HG03457 (cell line): ENCODE measurements at regions not wholly inside any gene's neighbourhood (a gene's known extent, or its start where the extent isn't known, plus 50 kb on each side); places are given as distances from the start of the nearest gene placed in this dataset.
"Not testable (repeated sequence)": the region's sequence is repeated elsewhere in the genome, so short reads cannot be mapped to it uniquely, and the experiment has no call there.

Source experiments
- ATAC-seq: cut with Tn5 transposase; IDR thresholded peaks from one replicate; pipeline ENCODE4 v1.9.1; 2021; ENCODE audit warnings: moderate number of reproducible peaks; ENCODE audit not compliant: unreplicated experiment

DNA sequence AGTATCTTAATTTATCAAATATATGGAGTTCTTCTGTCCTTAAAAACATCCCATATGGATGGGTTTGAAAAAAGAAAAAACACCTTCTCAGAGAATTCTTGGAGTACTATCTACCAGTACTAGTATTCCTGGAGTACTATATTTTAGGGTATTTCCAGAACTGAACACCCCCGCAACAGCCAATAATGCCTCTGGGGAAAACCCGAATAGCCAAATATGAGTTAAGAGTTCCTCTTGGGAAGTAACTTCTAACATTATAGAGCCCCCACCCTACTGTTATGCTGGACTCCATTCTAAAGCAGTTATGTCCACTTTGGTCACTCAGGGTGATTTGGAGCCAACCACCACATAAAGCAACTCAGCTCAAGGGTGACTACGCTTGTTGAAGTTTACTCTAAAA, 115.0 kb upstream of the RASGEF1B start:
- ATAC-seq = no peak

DNA sequence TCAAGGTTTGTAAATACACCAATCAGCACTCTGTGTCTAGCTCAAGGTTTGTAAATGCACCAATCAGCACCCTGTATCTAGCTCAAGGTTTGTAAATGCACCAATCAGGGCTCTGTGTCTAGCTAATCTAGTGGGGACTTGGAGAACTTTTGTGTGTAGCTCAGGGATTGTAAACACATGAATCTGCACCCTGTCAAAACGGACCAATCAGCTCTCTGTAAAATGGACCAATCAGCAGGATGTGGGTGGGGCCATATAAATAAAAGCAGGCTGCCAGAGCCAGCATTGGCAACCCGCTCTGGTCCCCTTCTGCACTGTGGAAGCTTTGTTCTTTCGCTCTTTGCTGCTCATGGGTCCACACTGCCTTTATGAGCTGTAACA, 109.3 kb upstream of the RASGEF1B start:
- ATAC-seq = not testable (repeated sequence)

DNA sequence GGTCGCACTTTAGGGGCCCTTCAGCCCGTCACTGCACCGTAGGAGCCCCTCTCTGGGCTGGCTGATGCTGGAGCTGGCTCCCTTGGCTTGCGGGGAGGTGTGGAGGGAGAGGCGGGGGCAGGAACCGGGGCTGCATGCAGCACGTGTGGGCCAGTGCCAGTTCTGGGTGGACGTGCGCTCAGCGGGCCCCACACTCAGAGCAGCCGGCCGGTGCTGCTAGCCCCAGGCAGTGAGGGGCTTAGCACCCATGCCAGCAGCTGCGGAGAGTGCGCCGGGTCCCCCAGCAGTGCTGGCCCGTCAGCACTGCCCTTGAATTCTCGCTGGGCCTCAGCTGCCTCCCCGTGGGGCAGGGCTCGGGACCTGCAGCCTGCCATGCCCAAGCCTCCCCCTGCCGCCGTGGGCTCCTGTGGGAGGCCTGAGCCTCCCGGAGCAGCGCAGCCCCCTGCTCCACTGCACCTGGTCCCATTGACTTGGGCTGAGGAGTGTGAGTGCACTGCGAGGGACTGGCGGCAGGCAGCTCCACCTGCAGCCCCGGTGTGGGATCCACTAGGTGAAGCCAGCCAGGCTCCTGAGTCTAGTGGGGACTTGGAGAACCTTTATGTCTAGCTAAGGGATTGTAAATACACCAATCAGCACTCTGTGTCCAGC, 108.8 kb upstream of the RASGEF1B start:
- ATAC-seq = no peak

DNA sequence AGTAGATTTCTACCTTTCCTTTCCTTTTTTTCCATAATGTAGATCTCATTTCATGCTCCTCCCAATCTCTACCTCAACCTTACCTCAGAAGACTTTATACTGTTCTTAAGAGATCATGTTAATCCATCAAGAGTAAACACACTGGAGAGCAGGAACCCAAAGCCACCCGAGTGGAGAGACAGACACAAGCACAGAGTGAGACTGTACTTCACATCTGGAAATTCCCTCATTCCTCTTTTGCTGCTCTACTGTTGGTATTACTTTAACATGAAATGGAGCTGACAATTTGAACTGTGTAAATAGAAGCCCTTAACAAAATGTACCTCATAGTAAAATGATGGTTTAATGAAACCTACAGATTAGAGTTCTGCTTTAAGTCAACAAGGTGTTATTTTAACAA, 105.7 kb upstream of the RASGEF1B start:
- ATAC-seq = no peak

DNA sequence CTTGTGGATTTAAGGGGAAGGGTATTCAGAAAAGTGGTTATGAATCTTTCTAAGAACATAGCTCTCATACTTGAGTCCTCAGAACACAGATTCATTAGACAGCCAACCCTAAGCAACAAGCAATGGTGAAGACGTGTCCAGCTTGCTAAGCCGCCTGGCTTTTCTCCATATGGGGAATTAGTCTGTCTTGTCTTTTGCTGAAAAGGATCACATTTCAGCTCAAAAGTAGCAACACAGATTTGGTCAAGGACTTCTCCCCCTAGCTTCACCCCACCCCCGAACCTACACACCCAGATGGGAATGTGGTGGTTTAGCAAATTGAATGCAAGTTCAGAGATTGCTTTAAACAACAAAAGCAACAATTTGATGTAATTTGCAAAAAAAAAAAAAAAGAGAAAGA, 103.3 kb upstream of the RASGEF1B start:
- ATAC-seq = no peak

DNA sequence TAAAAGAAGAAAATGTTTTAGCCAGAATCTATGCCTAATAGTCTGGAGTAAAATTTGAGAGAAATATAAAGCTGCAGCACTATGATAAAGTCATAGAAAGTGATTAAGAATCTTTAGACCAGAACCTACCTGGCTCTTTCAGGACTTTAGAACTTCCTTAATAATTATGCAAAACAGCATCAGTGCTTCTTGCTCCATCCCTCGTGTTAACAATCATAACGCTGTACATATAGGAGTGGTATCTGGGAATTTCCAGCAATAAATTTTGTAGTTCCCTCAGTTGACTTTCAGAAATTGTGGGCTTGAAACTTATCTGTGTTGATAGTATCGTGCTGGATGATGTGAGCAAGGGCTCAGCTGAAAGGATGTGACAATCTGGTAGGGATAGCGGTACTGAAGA, 102.1 kb upstream of the RASGEF1B start:
- no peak for ATAC-seq

DNA sequence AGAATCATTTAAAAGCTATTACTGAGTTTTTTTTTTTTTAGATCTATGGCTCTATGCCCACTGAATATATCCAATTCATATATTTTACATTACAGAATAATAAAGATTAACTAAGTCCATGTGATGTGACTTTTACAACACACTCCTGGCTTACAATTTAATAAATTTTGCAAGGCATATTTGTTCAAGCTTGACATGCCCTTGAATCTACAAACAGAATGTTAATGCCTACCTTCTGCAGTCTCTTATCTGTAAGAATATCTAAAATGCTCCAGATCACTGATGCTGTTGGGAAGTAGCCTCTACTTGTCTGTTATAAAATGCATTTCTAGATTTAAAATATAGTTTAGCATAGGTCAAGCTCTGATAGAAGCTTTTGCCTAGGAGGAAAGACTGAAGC, 100.7 kb upstream of the RASGEF1B start:
- ATAC-seq = no peak

DNA sequence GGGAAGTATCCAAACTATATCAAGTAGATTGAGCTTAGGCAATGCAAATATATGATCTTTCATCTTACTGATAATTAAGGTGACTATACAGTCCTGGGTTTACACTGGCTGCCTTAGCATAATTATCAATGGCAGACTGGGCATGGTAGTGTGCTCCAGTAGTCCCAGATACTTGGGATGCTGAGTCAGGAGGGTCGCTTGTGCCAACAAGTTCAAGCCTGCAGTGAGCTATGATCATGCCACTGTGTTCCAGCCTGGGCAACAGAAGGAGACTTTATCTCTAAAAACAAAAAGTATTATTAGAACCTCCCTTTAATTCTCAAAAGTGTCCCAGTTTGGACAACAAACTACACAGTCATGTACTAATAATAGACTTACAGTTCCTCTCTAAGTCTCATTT, 99.4 kb upstream of the RASGEF1B start:
- ATAC-seq = no peak

DNA sequence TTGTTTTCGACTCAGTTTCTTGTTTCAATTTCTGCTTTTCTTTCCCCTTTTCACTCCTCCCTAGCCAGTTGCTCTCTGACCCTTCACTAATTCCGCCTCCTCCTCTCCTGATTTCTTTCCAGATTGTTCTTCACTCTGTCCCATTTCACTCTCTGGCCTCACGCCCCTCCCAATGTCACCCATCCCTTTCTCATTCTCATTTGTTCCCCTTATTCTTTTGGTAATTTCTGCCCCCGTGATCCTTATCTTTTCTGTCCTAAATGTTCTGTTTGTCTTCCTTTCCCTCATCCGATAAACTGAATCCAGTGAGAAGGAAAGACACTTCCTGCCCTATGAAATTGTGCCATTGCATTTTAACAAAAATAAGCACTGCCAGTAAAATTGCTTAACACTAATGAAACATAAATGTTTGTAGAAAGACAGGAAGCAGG, 94.5 kb upstream of the RASGEF1B start:
- no peak for ATAC-seq

DNA sequence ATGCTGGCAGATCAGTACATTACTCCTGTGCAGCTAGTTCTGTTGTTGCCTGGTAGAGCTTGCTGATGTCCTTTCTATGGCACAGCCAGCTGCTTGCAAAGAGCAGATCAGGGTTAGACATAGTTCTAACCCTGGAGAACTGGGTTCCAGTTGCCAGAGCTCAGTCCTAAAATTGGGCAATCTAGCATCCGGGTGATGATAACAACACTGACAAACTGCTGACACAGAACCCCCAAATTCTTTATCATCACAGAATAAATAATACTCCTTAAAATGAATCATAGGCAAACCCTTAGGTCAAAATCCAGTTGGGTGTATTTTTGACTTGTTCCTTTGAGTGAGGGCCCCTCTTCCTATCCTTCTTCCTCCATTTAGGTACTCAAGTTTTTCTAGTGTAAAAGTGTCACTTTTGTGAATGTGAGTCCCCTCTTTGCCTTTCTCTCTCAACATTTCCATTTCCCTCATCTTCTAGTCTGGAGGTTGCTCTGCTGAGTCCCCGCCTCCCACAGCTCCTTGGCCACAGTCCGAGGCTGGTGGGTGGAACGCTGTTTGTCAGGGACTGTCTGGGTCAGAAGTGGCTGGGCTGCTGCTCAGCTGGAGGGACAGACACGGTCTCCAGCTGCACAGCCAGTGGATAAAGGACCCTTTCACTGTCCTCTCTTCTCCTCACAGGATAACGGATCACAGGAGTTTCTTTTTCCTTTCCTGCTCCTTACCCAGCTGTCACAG, 93.6 kb upstream of the RASGEF1B start:
- no peak for ATAC-seq

DNA sequence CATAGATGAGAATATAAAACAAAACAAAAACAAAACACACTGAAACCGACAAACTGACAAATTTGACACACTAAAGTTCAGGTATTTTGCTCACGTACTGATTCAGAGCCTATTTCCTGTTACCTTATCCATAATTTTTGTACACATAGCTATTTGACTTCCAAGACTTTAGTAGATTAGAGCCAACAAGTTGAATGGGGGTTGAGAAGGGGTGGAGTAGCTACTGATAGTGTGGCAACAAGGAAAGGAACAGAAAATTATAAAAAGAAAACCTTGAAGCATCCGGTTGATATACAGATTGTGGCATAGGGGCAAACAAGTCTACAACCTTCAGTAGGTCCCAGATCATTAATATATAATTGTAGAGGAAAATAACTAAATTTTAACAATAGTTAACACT, 92.3 kb upstream of the RASGEF1B start:
- no peak for ATAC-seq

DNA sequence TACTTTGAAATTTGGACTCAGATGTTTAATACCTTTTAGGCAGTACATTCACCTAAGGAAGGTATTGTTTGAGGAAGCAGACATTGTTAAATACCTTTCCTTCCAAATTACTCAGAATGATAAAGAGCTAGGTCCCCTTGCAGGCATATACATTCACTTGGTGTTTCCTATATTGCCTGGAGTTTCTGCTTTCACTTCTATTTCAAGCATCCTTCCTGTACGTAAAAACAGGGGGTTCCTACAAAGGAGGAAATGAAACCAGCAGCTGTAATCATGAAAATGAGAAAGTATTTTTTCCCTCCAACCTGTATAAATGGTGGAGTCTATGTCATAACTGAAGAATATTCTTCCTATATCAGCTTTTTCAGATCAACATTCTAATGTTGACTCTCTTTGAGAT, 90.4 kb upstream of the RASGEF1B start:
- ATAC-seq = peak; percentile 96

DNA sequence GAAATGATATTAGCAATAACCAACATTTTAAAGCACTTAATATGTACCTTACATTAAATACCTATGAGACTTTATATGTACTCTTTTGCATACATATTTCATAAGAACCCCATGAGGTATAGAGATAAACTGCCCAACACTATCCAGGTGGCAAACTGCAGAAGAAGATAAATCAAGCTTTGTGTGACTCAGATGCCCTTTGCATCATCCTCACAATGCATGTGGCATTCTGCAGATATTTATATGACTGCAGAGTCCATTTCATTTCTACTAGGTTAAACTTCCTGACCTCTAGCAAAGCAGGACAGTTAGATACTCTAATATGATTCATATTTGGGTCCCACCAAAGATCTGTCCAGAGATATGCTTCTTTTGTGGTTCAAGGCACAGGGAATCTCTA, 85.6 kb upstream of the RASGEF1B start:
- no peak for ATAC-seq

DNA sequence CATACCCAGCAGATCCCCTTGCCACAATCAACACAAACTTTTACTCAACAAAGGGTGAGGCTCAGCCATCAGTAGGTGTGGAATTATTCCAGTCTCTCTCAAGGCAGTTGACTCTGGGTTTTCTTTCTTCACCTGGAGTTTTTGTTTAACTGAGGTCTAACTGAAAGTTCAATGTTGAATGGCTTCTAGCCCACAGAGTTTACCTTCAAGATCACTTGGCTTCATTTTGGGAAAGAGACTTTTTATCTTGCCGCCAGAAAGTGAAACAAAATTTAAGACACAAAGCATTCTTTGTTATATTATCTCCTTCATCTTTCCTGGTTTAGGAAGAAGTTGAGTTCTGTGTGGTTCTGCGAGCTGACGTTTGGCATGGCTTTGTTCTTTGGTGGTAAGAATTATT, 83.8 kb upstream of the RASGEF1B start:
- ATAC-seq = no peak

DNA sequence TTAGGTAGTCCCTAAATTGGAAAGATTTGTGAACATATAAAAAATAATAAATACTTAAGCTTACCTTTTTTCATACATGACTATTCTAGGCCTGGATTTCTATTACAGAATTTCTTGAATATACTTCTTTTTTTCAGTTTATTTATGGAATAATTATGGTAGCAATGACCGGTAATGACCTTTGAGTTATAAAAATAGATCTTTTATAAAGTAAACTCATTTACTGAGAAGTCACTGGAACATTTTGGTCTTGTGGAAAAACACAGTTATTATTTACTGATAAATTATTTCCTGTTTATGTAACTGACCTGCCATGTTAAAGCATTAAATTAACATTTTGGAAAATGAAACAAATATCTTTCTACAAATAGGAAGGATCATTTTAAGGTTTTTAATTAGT, 80.4 kb upstream of the RASGEF1B start:
- no peak for ATAC-seq

DNA sequence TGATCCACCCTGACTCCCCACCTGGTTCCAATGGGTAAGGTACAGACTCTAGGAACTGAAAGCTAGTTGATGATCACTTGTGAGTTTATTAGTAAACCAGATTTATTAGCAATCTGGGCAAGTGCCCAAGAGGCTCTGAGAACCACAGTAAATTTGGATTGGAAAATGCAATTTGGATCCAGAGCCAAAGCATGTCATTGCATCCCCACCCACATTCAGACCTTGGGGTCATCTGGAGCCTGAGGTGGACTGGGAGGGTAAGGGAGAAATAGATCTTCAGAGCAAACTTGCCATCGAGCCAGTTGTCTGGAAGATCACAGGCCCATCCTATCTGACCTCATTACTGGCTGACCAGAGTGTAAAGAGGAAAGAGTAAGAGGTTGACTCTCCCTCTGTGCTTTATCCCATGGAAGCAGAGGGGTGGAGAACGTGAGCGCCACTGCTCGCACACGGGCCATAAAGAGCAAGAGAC, 78.7 kb upstream of the RASGEF1B start:
- no peak for ATAC-seq

DNA sequence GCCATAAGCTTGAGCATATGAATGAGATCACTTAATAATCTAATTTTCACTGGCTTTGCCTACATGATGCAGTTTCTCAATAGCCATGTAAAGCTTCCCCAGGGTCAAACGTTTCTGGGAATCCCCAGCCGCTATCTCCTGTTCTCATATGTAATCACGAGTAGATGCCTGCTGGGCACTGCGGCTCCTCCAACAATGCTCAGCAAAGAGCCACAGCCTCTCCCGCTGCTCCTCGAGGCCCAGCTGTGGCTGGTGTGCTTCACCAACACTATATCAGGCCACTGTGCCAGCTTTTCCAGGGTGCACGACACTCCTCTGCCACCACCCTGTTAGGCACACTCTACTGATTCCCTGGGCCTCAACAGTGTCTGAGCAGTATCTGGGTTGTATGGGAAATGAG, 78.3 kb upstream of the RASGEF1B start:
- ATAC-seq = no peak

DNA sequence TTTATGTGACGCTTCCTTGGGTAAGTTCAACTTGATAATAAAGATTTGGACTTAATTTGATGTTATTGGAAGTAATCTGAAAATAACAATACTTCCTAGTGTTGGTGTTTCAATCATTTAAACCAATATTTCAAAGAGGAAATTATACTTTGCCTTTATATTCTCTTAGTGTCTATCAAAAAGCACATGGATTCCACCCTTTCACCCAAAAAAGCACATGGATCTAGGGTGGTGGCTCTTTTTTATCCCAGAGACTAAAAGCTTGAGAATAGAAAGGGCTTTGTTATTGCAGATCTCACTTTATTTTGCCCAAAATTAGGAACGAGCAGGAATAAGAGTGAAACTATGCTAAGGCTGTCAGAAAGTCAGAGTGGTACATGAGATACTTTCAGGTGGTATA, 75.1 kb upstream of the RASGEF1B start:
- ATAC-seq = no peak

DNA sequence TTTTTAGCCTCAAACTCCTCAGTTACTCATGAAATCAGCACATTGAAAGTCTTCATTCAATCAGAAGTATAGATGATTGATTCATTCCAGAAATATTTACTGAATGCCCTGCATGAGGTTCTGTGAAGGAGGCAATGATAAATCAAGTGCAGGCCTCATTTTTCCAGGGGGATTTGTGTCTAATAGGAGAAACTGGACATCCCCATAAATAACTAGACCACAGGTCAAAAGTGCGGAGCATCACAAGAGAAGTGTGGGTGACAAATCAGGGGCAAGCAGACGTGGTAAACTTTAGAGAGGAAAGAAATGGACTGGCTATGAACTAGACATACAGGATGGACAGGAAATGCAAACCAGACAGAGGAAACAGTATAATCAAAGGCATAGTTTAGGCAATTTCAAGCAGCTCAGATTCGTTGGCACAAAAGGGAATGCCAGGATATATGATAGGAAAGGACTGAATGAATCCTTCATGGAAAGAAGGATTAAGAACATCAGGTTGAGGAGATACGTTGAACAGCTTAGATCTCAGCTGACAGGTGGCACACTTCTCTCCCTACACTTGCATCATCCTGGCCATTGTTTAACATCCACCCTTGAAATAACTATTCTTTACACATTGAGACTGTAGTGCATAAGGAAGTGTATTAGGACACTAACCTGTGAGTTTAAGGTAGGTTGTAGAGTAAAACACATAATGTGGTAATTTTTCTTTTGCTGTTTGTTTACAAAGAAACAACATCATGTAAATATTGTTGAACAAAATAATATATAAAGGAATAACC, 69.6 kb upstream of the RASGEF1B start:
- no peak for ATAC-seq

DNA sequence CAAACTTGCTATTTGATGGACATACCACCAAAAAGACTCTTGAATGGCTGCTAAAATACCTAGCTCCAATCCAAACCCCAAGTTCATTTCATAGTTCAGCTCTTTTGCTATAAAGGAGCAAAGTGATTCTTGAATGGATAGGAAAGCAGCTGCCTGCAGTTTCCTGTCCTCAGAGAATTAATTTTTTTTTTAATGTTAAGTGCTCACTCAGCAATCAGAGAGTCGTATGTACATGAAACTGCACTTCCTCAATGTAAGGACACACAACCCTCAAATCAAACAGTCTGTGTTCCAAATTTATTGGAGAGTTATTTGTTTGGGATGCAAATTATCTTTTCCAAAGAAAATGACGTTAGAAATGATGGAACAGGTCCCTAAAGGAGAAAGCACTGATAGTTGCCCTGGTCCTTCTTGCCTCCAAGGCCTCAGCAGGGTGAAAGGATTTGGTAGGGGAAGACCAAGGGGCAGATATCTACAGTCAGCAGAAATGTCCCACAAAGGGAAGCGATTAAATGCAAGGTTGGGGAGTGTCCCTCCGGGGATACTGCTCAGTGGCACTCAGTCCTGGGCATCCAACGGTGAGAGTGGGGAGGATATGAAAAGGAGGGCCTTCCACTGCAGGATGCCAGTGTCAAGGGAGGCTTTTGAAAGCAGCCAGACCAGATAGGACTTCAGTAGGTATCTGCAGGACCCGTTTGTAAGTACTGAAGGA, 67.2 kb upstream of the RASGEF1B start:
- ATAC-seq = no peak

DNA sequence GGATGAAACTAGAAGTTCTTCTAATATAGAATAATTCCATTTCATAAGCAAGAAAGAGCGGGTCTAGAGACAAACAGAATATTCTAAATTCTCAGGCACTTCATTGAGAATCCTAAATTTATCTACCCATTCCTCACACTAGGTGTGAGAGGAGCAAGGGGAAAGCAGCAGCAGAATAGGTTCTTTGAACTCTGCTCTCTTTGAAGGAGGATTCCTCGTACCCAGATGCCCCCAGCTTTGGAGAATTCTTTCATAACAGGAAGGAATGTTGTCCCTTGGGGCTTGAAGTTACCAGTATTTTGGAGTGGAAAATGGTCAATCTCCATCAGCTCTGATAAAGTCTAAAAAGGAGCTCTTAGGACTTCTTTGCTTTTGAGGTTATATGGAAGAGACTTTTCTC, 59.7 kb upstream of the RASGEF1B start:
- no peak for ATAC-seq
